HepG2 (cell line): ENCODE measurements at regions not wholly inside any gene's neighbourhood (a gene's known extent, or its start where the extent isn't known, plus 50 kb on each side); places are given as distances from the start of the nearest gene placed in this dataset.

ENCODE experiments used
- ATAC-seq: fragments of 200-7000 bp; cut with Tn5 transposase; 3 replicates; pipeline ENCODE4 v1.9.1; 2020; ENCODE audit warnings: mild to moderate bottlenecking, moderate library complexity
- BruUV-seq: library from RNA; stranded (reverse); fragments of 400-500 nt; replicated peaks from 2 replicates; lab custom pipeline; 2021; lab: Mats Ljungman, UMichigan
- CTCF ChIA-PET: fragments of 300-600 bp; formaldehyde crosslinking; extraction: SDS; loops from one replicate; lab custom pipeline; 2021; ENCODE audit warnings: low total read pairs, inconsistent platforms, low intra/inter-chr PET ratio; lab: Yijun Ruan, JAX
- POLR2A ChIA-PET: fragments of 350-600 bp; sonication (Branson Sonifier 250); formaldehyde crosslinking; loops from one replicate; lab custom pipeline; 2020; ENCODE audit warnings: antibody characterized with exemption, inconsistent platforms; lab: Yijun Ruan, JAX
- DNase-seq: peaks from one replicate; pipeline ENCODE4 v3.0.0-alpha.2; 2015; ENCODE audit warnings: low spot score
- FAIRE-seq: peaks from 3 replicates; lab custom pipeline; 2011; peaks lifted over from hg19 to GRCh38; lab: Jason Lieb, UNC
- H2AFZ ChIP-seq: one replicate; pipeline ENCODE4 v1.6.1; 2011; ENCODE audit warnings: low read length, inconsistent platforms
- H3K27ac ChIP-seq: fragments of 300-600 bp; 3 replicates; pipeline ENCODE4 v1.8.0; 2011; ENCODE audit warnings: mixed run types, mild to moderate bottlenecking, mixed read lengths, low read length, inconsistent platforms; ENCODE audit not compliant: insufficient read depth; ENCODE audit errors: extremely low read length
- H3K27me3 ChIP-seq, 2 experiments: fragments of 200-600 bp in 1 of 2; 2 replicates in 1 of 2; 3 replicates in 1 of 2; pipeline versions ENCODE4 v1.6.0 to v1.8.0; 2011; ENCODE audit warnings: low read length in 2 of 2, mild to moderate bottlenecking in 2 of 2, moderate library complexity in 2 of 2, inconsistent platforms in 1 of 2; ENCODE audit not compliant: insufficient read depth in 2 of 2, control insufficient read depth in 1 of 2
- H3K36me3 ChIP-seq, 2 experiments: fragments of 200-600 bp in 1 of 2; replicated peaks in 1 of 2; 2 replicates in 1 of 2; 3 replicates in 1 of 2; pipeline versions ENCODE4 v1.5.1 to v1.8.0; 2011; ENCODE audit warnings: low read length in 2 of 2, inconsistent platforms in 1 of 2; ENCODE audit not compliant: insufficient read depth in 2 of 2, control insufficient read depth in 1 of 2
- H3K4me1 ChIP-seq: 2 replicates; pipeline ENCODE4 v1.5.1; 2012; ENCODE audit warnings: low read length, inconsistent platforms; ENCODE audit not compliant: insufficient read depth
- H3K4me2 ChIP-seq: 2 replicates; pipeline ENCODE4 v1.6.0; 2011; ENCODE audit warnings: low read depth, low read length, inconsistent platforms
- H3K4me3 ChIP-seq, 3 experiments: fragments of 200-600 bp in 1 of 3; sonication (generic), shearing (Covaris generic) in 1 of 3; replicated peaks in 1 of 3; 2 replicates each; pipeline ENCODE4 v1.5.1; 2011 to 2016; ENCODE audit warnings: low read length in 3 of 3, inconsistent platforms in 2 of 3, low read depth in 2 of 3, mild to moderate bottlenecking in 2 of 3, control low read depth in 1 of 3, mixed read lengths in 1 of 3; ENCODE audit not compliant: insufficient read depth in 1 of 3
- H3K79me2 ChIP-seq: one replicate; pipeline ENCODE4 v1.6.1; 2011; ENCODE audit warnings: low read length, inconsistent platforms; ENCODE audit not compliant: insufficient read depth
- H3K9ac ChIP-seq: 2 replicates; pipeline ENCODE4 v1.6.0; 2011; ENCODE audit warnings: mild to moderate bottlenecking, low read depth, low read length, inconsistent platforms; ENCODE audit not compliant: insufficient read depth
- H3K9me3 ChIP-seq: 2 replicates; pipeline ENCODE4 v1.5.1; 2012; ENCODE audit warnings: mild to moderate bottlenecking, low read length
- H4K20me1 ChIP-seq: 2 replicates; pipeline ENCODE4 v1.6.0; 2011; ENCODE audit warnings: inconsistent platforms, mild to moderate bottlenecking, low read length, moderate library complexity; ENCODE audit not compliant: insufficient read depth
- HNF4A ChIP-seq: sonication (generic); formaldehyde crosslinking; IDR thresholded peaks from 2 replicates; pipeline ENCODE4 v1.4.0; 2020; ENCODE audit warnings: missing genetic modification reagents
- KLF16 ChIP-seq, 2 experiments: sonication (generic) in 1 of 2; formaldehyde crosslinking in 1 of 2; IDR thresholded peaks; 2 replicates each; pipeline versions ENCODE4 v1.6.1 to v1.8.0; 2016 to 2023; ENCODE audit warnings: missing genetic modification reagents in 2 of 2, missing compliant biosample characterization in 1 of 2
- SMAD3 ChIP-seq: sonication (generic); formaldehyde crosslinking; IDR thresholded peaks from 2 replicates; pipeline ENCODE4 v1.4.0; 2020; ENCODE audit warnings: missing genetic modification reagents
- SNRNP70 ChIP-seq: fragments of 200-400 bp; formaldehyde crosslinking; IDR thresholded peaks from 2 replicates; pipeline ENCODE4 v1.6.1; 2017; ENCODE audit warnings: mild to moderate bottlenecking, low read depth, low read length, moderate library complexity
- TERF1 ChIP-seq: sonication (generic); formaldehyde crosslinking; IDR thresholded peaks from 2 replicates; pipeline ENCODE4 v1.8.0; 2022; ENCODE audit warnings: mild to moderate bottlenecking, missing genetic modification reagents, moderate library complexity
- TGIF2 ChIP-seq: IDR thresholded peaks from 2 replicates; pipeline ENCODE4 v1.6.1; 2016; ENCODE audit warnings: control low read depth, missing compliant biosample characterization
- THAP11 ChIP-seq: IDR thresholded peaks from 2 replicates; pipeline ENCODE4 v1.6.1; 2016; ENCODE audit warnings: missing biosample characterization, missing genetic modification reagents
- ZBTB14 ChIP-seq: sonication (generic); formaldehyde crosslinking; IDR thresholded peaks from 2 replicates; pipeline ENCODE4 v1.4.0; 2020; ENCODE audit warnings: missing genetic modification reagents
- ZFAT ChIP-seq: sonication (generic); formaldehyde crosslinking; conservative IDR thresholded peaks from 2 replicates; pipeline ENCODE4 v1.8.1; 2023; ENCODE audit warnings: missing genetic modification reagents, inconsistent platforms
- ZNF513 ChIP-seq: sonication (generic); formaldehyde crosslinking; conservative IDR thresholded peaks from 2 replicates; pipeline ENCODE4 v1.5.0; 2020; ENCODE audit warnings: missing genetic modification reagents
- ZNF570 ChIP-seq: sonication (generic); formaldehyde crosslinking; IDR thresholded peaks from 2 replicates; pipeline ENCODE4 v1.4.0; 2020; ENCODE audit warnings: mild to moderate bottlenecking, missing genetic modification reagents, borderline replicate concordance
- ZNF577 ChIP-seq: sonication (generic); formaldehyde crosslinking; IDR thresholded peaks from 2 replicates; pipeline ENCODE4 v1.4.0; 2020; ENCODE audit warnings: mild to moderate bottlenecking, low read depth, missing genetic modification reagents, borderline replicate concordance
- WGBS: methylation state at CpG from one replicate; pipeline ENCODE4 v1.1.6; 2017; ENCODE audit warnings: low lambda C conversion rate; 5-methylcytosine and 5-hydroxymethylcytosine counted together
- in situ Hi-C: cut with HindIII; loops from 2 replicates; pipeline ENCODE4 v1.10.0; 2017; ENCODE audit warnings: low pct_unique_long_range_greater_than_20kb; ENCODE audit not compliant: extremely low pct_ligation_motif_present
- intact Hi-C: fragments of 100-400 bp; cut with micrococcal nuclease; formaldehyde crosslinking; loops from one replicate; pipeline ENCODE4 v1.10.0; 2022; ENCODE audit not compliant: unreplicated experiment
- TF ChIP-seq, protein P1 (sequence below): sonication (generic); formaldehyde crosslinking; IDR thresholded peaks from 2 replicates; pipeline ENCODE4 v1.4.0; 2020; ENCODE audit warnings: missing genetic modification reagents, borderline replicate concordance

GRCh38 chr7:46710927-46711326, 789.9 kb upstream of the IGFBP3 start:
- FAIRE-seq (no peak), ATAC-seq (no peak), DNase-seq (no peak)
- Histone ChIP-seq H3K4me1 (peaks cover 11% of the 10 kb centered on the region), H4K20me1 (no peaks in the 10 kb centered on the region), H3K4me3 (no peak overlapping the region), H2AFZ (no peak overlapping the region), H3K4me2 (no peak overlapping the region), H3K9me3 (no peaks in the 10 kb centered on the region), H3K27me3 (no peaks in the 10 kb centered on the region), H3K36me3 (no peaks in the 10 kb centered on the region), H3K27ac (no peak overlapping the region), H3K79me2 (no peaks in the 10 kb centered on the region), H3K9ac (no peak overlapping the region)
- ChIA-PET CTCF (no interaction called here), POLR2A (no interaction called here)
- in situ Hi-C loops: no loop called here
- BruUV-seq: no TSS peak
- intact Hi-C loops: no loop called here
- WGBS: 0% methylated on average over 1 of the region's 1 CpG
- TF ChIP-seq ZNF513 (CRISPR knock-in tag): no peak

- CTCF ChIA-PET: no interaction called here
- no peak overlapping the region for H3K9ac ChIP-seq
- TF ChIP-seq KLF16 (CRISPR knock-in tag; IDR thresholded peaks at IDR 0.05): no peak
- no peak for TF ChIP-seq SNRNP70
- no peak for TF ChIP-seq ZNF577 (CRISPR knock-in tag)
- TF ChIP-seq HNF4A (CRISPR knock-in tag): no peak
- TF ChIP-seq TERF1 (CRISPR knock-in tag): no peak
- no peak for TF ChIP-seq ZFAT (CRISPR knock-in tag)
- TF ChIP-seq THAP11 (CRISPR knock-in tag): no peak
- TF ChIP-seq, protein P1, sequence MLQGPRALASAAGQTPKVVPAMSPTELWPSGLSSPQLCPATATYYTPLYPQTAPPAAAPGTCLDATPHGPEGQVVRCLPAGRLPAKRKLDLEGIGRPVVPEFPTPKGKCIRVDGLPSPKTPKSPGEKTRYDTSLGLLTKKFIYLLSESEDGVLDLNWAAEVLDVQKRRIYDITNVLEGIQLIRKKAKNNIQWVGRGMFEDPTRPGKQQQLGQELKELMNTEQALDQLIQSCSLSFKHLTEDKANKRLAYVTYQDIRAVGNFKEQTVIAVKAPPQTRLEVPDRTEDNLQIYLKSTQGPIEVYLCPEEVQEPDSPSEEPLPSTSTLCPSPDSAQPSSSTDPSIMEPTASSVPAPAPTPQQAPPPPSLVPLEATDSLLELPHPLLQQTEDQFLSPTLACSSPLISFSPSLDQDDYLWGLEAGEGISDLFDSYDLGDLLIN: no peak
- no peak for TF ChIP-seq TGIF2 (CRISPR knock-in tag)
- TF ChIP-seq SMAD3 (CRISPR knock-in tag): no peak
- no peak for TF ChIP-seq ZNF570
- no peak for TF ChIP-seq ZBTB14 (CRISPR knock-in tag)
Observed at GRCh38 chr7:46707973-46708372, 786.9 kb upstream of the IGFBP3 start.

More at GRCh38 chr7:46707973-46708372, 786.9 kb upstream of the IGFBP3 start:
- ATAC-seq: no peak
- no peak overlapping the region for H2AFZ ChIP-seq
- H3K4me1 ChIP-seq: no peaks in the 10 kb centered on the region
- in situ Hi-C loops: no loop called here
- H3K4me3 ChIP-seq: no peak overlapping the region
- no peak overlapping the region for H3K27ac ChIP-seq
- DNase-seq: no peak
- no peak overlapping the region for H3K4me2 ChIP-seq
- no peaks in the 10 kb centered on the region for H3K79me2 ChIP-seq
- POLR2A ChIA-PET: no interaction called here
- BruUV-seq: no TSS peak
- H3K27me3 ChIP-seq: no peaks in the 10 kb centered on the region
- H4K20me1 ChIP-seq: no peaks in the 10 kb centered on the region
- H3K36me3 ChIP-seq: no peaks in the 10 kb centered on the region
- H3K9me3 ChIP-seq: no peaks in the 10 kb centered on the region
- FAIRE-seq: no peak
- intact Hi-C loops: no loop called here
